ENCODE measurements at regions not wholly inside any gene's neighbourhood (a gene's known extent, or its start where the extent isn't known, plus 50 kb on each side); places are given as distances from the start of the nearest gene placed in this dataset.
"Not testable (repeated sequence)": the region's sequence is repeated elsewhere in the genome, so short reads cannot be mapped to it uniquely, and the experiment has no call there.

DNA sequence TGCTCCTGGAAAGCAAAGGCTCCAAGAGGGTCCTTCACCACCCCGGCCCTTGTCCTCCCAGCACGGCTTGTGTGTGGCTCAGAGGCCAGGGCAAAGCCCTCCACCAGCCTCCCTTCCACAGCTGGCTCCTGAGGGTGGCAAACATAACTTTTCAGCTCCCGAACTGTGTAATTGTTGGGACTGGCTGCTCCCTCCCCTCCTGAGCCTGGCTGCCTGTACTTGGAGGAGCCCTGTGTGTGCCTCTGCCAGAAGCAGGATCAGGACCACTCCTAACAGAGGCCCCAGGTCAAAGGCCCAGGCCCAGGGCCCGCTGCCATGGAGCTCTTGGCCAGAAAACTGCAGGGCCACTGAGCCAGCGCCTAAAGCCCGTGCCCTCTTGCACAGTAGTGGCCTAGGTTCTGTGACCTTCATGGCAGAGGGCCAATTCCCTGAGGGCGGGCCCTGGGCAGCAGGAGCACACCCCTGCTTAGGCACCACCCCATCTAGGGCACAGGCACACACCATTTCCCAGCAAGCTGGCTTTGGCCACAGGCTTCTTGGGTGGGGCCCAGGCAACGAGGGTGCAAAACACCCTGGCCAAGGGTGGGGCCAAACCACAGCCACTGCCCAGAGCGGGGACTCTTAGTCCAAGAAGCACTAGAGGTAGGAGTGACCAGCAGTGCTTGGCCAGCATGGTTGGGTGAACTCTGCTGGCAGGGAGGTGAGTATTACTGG, 201.2 kb downstream of the TBC1D2B start:
- not testable (repeated sequence) for DNase-seq

GRCh38 chr15:77875066-77875721, 202.3 kb downstream of the TBC1D2B start:
- DNase-seq: peak; percentile 15 to 33

DNA sequence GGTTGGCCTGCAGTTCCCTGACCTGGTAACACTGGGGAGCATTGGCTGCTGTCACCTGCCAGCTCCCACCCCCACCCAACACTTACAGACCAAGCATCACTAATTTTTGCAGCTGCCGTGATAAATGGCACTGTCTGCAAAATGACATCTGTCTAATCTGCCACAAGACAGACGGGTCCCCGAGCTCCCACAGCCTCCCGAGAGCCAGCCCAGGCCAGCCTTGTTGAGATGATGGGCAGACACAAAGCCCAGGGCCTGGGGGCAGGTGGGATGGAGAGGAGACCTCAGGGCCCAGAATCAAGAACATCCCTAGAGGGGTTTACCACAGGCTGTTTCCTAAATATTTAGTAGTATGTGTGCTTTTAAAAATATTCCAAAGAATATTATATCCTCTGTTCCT, 203.4 kb downstream of the TBC1D2B start:
- no peak for DNase-seq

GRCh38 chr15:77872521-77873425, 204.7 kb downstream of the TBC1D2B start:
- not testable (repeated sequence) for DNase-seq

DNA sequence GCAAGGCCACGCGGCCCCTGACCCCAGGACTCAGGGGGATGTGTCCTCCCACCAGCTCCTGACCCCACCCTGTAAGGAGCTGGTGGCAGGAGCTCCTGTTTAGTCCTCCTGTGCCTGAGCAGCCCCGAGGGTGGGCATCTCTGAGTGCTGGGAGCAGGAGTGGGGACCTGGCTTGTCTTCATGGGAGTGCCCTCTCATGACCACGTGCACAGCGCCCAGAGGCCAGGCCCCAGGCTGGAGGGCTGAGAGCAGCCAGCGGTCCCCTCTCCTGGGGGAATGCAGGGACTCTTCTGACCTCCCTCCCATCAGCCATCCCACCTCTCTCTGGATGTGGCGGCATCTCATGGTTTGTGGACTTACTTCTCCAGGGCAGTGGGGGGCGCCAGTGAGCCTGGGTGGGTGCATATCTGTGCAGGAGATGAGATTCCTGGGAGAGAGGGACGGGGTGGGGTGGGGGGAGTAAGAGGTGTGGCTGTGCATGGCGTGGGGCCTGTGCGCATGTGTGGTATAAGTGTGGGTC, 205.6 kb downstream of the TBC1D2B start:
- DNase-seq: no peak

DNA sequence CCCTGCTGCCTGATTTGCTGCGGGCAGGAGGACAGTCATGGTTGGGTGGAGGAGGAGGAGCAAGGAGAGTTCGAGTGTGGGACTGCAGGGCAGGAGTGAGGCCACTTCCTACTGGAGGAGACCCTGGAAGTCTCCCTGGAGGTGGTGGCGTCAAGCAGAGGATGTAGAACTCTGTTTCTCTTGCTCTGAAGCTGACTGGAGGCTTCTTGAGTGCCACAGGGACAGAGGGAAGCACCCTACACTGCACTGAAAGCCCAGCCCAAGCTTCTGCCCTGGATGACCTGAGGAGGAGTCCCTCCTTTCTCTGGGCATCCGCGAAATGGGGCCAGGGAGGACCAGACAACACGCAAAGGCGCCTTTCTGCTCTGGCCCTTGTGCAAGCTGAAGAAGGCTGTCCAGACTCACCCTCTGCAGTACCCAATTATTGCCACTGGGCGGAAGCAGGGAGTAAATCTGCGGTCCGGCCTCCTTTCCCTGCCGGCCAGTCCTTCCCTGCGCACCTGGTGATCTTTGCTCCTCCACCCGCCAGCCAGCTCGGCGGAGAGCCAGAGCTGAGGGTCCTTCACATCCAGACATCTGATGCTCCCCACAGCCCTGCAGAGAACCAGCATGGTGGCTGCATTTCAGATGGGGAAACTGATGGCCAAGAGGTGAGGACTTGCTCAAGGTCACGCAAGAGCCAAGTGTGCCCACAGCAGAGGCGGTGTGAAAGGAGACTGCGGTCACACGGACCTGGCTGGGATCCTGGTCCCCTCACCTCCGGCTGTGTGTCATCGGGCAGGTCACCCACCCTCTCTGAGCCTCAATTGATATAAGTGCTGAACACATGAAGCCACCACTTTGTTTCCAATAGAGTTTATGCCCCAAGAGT, 207.1 kb downstream of the TBC1D2B start:
- DNase-seq: peak in 1 of 2 experiments; percentile 21

DNA sequence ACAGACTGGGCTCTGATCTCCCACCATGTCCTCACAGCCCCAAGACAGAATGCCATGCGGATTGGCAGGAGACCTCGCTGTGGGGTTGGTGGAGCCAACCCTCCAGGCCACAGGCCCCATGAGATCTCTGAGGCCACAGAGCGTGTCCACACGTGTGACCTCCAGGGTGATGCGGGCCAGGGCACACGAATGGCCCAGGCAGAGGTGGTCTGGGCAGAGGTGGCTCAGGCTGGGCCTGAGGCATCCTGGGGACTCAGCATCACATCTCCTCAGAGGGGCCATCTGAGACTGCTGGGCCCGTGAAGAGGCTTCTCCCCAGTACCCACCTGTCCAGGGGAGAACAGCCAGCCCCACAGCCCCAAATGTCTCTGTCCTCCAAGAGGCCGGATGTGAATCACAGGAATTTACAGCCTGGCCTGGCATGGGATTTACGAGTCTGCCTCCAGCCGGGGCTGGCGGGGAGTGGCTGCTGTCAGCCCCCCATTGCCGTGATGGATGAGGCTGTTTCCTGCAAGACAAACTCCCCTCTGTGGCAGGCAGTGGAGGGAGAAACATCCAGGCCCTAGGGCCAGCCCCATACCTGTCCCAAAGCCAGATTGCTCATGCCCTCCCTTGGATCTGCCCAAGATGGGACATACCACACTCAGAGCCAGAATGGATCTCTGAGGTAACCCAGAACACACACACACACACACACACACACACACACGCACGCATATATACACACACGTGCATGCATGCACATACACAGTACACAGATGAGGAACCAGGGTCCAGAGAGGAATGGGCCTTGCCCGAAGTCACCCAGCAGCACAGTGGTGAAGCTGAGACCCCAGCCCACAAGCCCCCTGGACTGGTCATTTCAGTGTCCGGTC, 208.3 kb downstream of the TBC1D2B start:
- no peak for DNase-seq

DNA sequence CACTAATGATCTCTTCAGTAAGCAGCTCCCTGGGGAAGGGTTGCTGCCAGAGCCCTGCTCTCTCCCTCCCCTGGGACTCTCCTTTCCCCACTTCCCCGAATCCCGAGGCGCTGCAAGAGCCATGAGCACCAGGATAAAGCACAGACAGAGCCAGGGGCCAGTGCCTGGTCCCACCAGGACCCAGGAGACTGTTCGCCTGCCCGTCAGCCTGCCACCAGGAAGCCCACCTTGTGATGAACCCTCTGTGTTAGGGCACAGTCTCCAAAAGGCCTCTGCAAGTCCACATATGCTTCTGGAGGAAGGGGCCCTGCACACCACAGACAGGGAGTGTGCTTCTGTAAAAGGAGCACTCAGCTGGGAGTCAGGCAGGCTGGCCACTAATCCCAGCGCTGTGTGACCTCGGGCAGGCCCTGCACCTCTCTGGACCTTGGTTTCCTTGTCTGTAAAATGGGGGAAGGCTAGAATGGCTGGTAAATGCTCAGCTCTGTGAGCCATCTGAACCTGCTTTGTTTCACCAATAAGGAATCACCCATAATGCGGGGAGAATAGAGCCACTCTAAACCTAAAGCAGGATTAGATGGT, 209.4 kb downstream of the TBC1D2B start:
- not testable (repeated sequence) for DNase-seq

- no peak for DNase-seq
These were observed 210.1 kb downstream of the TBC1D2B start for GRCh38 chr15:77867266-77868047.

DNA sequence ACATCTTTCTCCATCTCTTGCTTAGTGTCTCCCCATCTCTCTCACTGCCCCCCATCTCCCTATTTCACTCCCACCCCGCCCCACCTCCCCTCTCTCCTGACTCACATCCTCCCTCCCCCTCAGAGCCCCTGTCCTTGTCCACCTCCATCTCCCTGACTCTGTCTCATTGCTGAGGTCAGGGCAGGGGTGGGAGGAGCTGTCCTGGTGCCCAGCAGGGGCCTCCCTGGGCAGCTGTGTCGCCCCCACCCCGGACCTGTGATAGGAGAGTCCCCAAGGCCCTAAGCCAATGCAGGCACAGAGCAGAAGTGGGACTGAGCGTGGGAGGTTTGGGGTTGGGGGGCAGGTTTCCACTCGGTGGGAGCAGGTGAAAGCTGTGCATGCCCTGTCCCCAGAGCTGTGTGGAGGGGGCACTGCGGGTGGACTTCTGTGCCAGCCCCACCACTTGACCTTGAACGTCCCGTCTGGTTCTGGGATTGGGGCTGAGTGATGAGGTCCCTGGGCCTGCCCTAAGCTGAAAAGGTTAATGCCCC, 210.8 kb downstream of the TBC1D2B start:
- DNase-seq: no peak

GRCh38 chr15:77866186-77866585, 211.3 kb downstream of the TBC1D2B start:
- no peak for DNase-seq

- no peak for DNase-seq
These were observed 211.8 kb downstream of the TBC1D2B start for GRCh38 chr15:77865701-77866100.

GRCh38 chr15:77865106-77865610, 212.4 kb downstream of the TBC1D2B start:
- no peak for DNase-seq

DNA sequence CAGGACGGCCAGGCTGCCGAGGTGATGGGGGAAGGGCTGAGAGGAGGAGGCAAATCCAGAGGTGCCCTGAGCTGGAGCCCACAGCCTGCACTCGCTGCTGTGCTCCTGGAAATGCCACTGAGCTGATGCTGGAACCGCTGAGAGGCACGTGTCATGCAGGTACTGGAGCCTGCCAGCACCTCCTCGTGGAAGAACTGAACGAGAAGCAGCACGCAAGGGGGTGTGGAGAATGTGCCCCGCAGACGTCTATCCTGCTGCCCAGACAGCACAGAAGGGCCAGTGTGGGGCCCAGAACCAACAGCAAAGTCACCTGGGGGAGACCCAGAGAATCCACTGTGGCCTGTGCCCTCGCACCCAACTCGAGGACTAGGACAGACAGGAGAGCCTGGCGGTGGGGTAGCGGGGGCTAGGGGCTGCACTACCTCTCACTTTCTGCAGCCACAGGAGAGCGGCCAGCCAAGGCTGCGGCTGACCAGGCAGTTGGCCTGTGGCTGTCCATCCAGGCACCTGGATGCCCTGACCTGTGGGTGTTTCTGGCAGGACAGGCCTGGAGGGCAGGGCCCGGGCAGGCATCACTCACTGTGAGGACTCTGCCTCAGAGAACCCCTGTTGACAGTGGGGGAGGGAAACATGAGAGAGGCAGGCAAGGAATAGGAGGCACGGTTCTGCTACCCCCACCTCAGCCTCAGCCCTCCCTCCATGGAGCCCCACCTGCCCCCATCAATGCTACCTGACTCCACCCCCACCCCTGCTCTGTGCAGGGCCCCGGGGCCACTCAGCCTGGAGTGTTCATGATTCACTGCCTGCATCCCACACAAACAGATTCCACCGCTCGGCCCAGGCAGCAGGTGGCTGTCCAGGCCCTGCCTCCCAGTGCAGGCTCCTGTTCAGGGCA, 213.1 kb downstream of the TBC1D2B start:
- no peak for DNase-seq

- DNase-seq: no peak
These were observed 213.9 kb downstream of the TBC1D2B start for GRCh38 chr15:77863491-77864105.

GRCh38 chr15:77862651-77863104, 214.8 kb downstream of the TBC1D2B start:
- no peak for DNase-seq

GRCh38 chr15:77861997-77862635, 215.4 kb downstream of the TBC1D2B start:
- DNase-seq: not testable (repeated sequence)

Measured in stimulated activated CD4-positive, alpha-beta T cell treated with anti-CD3 and anti-CD28 coated beads, Interleukin-4, amount 100 ng/mL, for 4 hours (primary cell).